Stimulated activated CD8-positive, alpha-beta memory T cell treated with anti-CD3 and anti-CD28 coated beads, Interleukin-4, amount 100 ng/mL, for 24 hours (primary cell): ENCODE measurements at regions not wholly inside any gene's neighbourhood (a gene's known extent, or its start where the extent isn't known, plus 50 kb on each side); places are given as distances from the start of the nearest gene placed in this dataset.

Experiments
- DNase-seq: peaks from one replicate; pipeline ENCODE4 v3.0.0-alpha.2; 2020; ENCODE audit warnings: low read depth

- no peak for DNase-seq
Observed at GRCh38 chr2:7896940-7897487, 784.8 kb upstream of the ID2 start.

- no peak for DNase-seq
Observed at GRCh38 chr2:7899241-7899640, 782.6 kb upstream of the ID2 start.

GRCh38 chr2:7899923-7900322, 781.9 kb upstream of the ID2 start:
- no peak for DNase-seq

GRCh38 chr2:7900593-7900992, 781.3 kb upstream of the ID2 start:
- no peak for DNase-seq

- no peak for DNase-seq
Observed at GRCh38 chr2:7902251-7902765, 779.5 kb upstream of the ID2 start.

GRCh38 chr2:7904319-7904718, 777.5 kb upstream of the ID2 start:
- DNase-seq, result no peak

- no peak for DNase-seq
Observed at GRCh38 chr2:7905756-7906155, 776.1 kb upstream of the ID2 start.

GRCh38 chr2:7906431-7906830, 775.4 kb upstream of the ID2 start:
- DNase-seq, result no peak

DNA sequence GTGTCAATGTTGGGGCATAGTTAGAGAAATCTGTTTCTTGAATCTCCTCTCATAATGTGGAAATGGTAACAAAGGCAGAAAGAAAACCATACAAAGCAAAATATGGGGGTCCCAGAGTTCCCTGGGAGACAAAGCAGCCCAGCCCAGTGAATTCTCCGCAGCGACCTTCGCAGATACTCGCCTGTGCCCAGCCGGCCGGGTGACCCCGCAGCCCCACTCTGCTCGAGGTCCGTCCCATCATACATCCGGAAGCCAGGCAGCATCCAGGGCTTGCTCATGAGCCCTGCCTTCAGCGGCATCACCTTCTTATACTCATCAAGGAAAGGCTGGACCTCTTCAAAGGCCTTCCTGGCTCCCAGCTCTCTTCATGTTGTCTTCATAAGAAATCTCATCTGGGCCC, 774.8 kb upstream of the ID2 start:
- no peak for DNase-seq

DNA sequence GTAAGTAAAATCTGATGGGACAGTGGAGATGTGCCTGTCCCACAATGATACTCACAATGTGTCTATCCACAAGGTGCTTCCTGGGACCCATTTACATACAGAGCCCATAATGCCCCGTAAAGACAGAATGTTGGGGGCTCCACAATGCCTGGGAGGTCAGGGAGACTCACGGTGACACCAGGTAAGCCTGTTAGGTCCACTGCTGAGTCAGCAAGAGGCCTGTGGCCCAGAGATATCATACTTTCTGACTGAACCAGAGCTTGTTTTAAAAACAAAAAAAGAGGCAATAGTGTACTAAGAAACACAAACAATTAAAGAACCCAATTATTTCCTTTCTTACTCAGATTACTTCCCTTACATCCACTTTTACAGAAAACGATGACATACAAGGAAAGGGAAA, 771.1 kb upstream of the ID2 start:
- DNase-seq, result no peak

DNA sequence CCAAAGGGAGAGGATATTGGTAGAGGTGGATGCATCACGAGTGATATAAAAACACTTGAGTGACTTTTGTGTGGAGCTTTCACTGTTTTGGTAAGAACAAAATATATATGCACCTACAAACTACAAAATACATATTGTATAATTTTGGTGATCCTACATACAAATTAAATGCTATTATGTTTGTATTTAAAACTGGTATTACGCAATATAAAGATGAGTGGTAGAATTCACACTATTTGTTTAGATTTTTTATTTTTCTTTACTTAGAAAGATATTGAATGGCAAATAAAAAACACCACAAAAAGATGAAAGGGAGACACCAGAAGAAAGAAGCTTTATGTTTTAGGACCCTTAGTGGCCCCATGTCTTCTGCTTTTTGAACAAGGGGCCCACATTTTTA, 770.7 kb upstream of the ID2 start:
- DNase-seq, result no peak

- DNase-seq, result no peak
Observed at GRCh38 chr2:7913974-7914373, 767.9 kb upstream of the ID2 start.

GRCh38 chr2:7915302-7916091, 766.4 kb upstream of the ID2 start:
- no peak for DNase-seq

GRCh38 chr2:7916670-7917069, 765.2 kb upstream of the ID2 start:
- no peak for DNase-seq

DNA sequence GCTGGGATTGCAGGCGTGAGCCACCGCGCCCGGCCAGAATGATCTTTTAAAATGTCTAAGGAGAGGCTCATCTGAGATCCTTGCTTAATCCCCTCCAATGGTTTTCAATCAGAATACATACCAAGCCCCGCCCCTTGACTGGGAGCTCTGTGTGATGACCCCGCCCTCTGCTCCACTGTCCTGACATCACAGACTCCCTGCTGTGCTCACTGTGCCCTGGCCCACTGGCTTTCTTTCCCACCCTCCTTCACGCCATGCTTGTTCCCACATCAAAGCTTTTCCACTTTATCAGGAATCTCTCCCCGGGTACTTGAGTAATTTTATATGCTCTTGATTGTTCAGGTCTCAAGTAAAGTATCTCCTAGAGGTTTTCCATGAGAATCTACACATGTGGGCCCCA, 762.3 kb upstream of the ID2 start:
- no peak for DNase-seq

GRCh38 chr2:7924023-7924762, 757.7 kb upstream of the ID2 start:
- DNase-seq, result no peak

DNA sequence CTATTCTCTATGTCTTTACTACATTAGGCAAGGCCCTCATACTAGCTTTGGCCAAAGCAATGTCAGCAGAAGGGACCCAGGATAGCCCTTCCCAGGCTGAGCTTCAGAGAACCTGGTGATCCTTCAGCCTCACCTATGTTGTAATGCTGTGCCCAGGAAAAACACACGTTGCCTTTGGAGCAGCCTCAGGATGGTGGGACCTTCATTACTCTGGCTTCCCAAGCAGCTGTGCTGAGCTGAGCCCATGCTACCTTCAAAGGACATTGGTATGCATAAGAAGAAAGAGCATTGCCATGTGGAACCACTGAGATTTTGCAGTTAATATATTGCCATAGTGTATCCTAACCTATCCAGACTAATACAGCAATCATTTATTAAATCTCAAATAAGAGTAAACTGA, 756.4 kb upstream of the ID2 start:
- no peak for DNase-seq

DNA sequence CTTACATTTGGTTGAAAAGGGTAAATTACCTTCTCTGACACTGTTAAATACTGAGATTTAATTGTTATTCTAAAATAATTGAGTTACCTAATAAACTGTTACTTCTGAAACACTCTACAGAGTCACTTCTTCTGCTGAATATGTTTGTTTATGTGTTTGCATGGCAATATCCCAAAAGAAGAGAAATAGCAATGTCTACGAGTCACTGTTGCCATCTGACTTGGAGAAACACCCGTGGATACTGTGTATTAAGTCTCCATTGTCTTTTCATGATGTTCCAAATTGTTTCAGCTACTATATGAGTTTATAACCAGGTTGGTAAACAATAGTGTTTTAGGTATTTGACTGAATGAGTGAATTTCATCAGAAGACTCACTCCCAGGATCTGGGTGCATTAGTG, 754.2 kb upstream of the ID2 start:
- DNase-seq, result no peak

DNA sequence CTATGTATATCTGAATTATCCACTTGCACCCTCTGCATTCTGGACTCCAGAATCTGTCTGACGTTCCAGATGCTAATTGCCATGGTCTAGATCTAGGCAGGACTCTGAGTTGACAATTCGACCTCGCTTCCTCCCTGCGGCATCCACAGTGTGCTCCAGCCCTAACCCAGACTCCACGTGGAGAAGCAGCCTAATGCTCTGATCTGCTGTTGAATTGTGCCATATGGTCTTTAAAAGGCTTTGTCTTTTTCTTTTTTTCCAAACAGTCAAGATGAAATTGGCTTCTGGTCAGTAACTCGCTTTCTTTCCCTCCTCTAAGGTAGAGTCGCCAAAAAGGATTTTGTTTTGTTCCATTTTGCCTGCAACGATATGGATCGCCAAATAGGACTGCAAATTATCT, 752.6 kb upstream of the ID2 start:
- no peak for DNase-seq

DNA sequence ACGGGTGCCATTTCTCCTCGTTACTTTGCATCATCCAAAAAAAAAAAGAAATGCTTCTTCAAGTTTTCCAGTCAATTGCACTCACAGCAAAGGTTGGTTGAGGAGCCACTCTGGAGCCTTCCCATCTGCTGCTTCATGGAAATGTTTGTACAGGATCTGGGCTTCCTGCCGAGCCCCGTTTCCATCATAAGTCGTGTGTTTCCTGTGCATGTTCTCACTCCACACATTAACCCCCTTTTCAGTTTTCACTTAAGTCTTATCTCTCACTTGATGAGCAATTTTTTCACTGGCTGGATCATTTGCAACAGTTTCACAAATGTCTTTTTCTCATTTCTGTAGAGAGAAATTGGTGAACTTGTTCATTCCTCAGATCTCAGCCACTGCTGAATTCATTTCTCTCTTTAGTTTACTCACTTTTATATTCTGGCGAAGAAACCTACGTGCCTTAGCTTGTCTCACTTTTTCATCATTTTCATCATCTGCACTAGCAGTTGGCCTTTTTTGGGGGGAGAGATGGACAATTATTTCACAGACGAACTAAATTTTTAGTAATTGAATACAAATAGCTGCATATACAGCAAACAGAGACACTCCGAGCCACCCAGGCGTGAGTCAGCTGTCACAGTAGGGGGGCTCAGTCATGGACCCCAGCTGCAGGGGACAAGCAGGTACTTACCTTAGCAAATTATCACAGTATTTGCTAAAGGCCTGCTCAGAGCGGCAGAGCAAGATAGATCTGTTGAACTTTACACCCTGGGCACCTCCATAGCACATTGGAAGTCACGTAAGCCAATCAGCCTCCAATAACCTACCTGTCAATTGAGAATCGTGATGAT, 750.8 kb upstream of the ID2 start:
- DNase-seq, result no peak

GRCh38 chr2:7931808-7932207, 750.0 kb upstream of the ID2 start:
- DNase-seq, result no peak

DNA sequence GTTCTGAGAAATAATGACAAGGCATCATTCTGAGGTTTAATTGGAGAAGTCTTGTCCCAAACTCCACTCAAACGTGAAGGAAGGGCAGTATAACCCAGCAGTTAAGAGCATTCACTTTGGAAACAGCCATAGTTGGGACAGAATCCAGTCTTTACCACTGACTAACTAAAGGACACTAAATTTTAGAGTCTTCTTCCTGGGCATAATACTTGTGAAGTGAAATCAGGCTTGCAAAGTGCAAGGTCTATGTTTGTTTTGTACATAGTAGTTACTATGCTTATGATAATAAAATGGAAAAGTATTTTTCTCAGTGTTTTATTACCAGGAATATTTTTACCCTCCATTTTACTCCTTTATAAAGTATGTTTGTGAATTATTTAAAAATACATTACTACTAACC, 748.2 kb upstream of the ID2 start:
- DNase-seq, result no peak
